Neural cell (in vitro differentiated cells): ENCODE measurements at regions not wholly inside any gene's neighbourhood (a gene's known extent, or its start where the extent isn't known, plus 50 kb on each side); places are given as distances from the start of the nearest gene placed in this dataset.

ENCODE experiments used
- H2AFZ ChIP-seq: fragments of 200-600, 300-800 bp; sonication (generic), shearing (Covaris generic); 2 replicates; pipeline ENCODE4 v1.6.0; 2014; ENCODE audit warnings: low read depth, mild to moderate bottlenecking, antibody characterized with exemption, low read length, moderate library complexity
- H3F3A ChIP-seq: fragments of 200-600 bp; shearing (Covaris generic); 2 replicates; pipeline ENCODE4 v1.6.1; 2016; ENCODE audit warnings: mild to moderate bottlenecking, moderate library complexity, mixed read lengths, antibody characterized with exemption, low read length; ENCODE audit not compliant: insufficient read depth, poor library complexity, severe bottlenecking
- H3K27ac ChIP-seq: fragments of 200-600, 300-800 bp; sonication (generic), shearing (Covaris generic); 2 replicates; pipeline ENCODE4 v1.5.1; 2014; ENCODE audit warnings: mild to moderate bottlenecking, low read length, moderate library complexity
- H3K27me3 ChIP-seq: fragments of 300-800, 200-600 bp; sonication (generic), shearing (Covaris generic); 2 replicates; pipeline ENCODE4 v1.6.0; 2014; ENCODE audit warnings: mild to moderate bottlenecking, low read depth, low read length, moderate library complexity; ENCODE audit not compliant: insufficient read depth
- H3K36me3 ChIP-seq: fragments of 300-800, 200-600 bp; sonication (generic), shearing (Covaris generic); 2 replicates; pipeline ENCODE4 v1.5.1; 2014; ENCODE audit warnings: mild to moderate bottlenecking, antibody characterized with exemption, low read length, moderate library complexity; ENCODE audit not compliant: insufficient read depth
- H3K4me2 ChIP-seq: fragments of 300-800, 200-600 bp; sonication (generic), shearing (Covaris generic); 2 replicates; pipeline ENCODE4 v1.6.0; 2014; ENCODE audit warnings: mild to moderate bottlenecking, low read length
- H3K4me3 ChIP-seq: fragments of 300-800, 200-600 bp; sonication (generic), shearing (Covaris generic); 2 replicates; pipeline ENCODE4 v1.5.1; 2014; ENCODE audit warnings: mild to moderate bottlenecking, low read length, moderate library complexity
- H3K79me2 ChIP-seq: fragments of 200-600 bp; shearing (Covaris generic); replicated peaks from 2 replicates; pipeline ENCODE4 v1.6.0; 2014; ENCODE audit warnings: mild to moderate bottlenecking, low read length, moderate library complexity; ENCODE audit not compliant: insufficient read depth
- H3K9ac ChIP-seq: fragments of 300-800, 200-600 bp; sonication (generic), shearing (Covaris generic); 2 replicates; pipeline ENCODE4 v1.6.1; 2016; ENCODE audit warnings: mild to moderate bottlenecking, low read length, mixed read lengths
- H3K9me2 ChIP-seq: fragments of 200-600 bp; shearing (Covaris generic); 2 replicates; pipeline ENCODE4 v1.6.1; 2016; ENCODE audit warnings: mild to moderate bottlenecking, low read length, mixed read lengths; ENCODE audit not compliant: insufficient read depth
- H3K9me3 ChIP-seq: fragments of 200-600, 300-800 bp; sonication (generic), shearing (Covaris generic); 2 replicates; pipeline ENCODE4 v1.6.1; 2016; ENCODE audit warnings: mild to moderate bottlenecking, mixed run types, low read length, moderate library complexity, mixed read lengths
- H4K20me1 ChIP-seq: fragments of 200-600 bp; shearing (Covaris generic); 2 replicates; pipeline ENCODE4 v1.6.1; 2016; ENCODE audit warnings: mild to moderate bottlenecking, mixed run types; ENCODE audit not compliant: insufficient read depth
- EZH2 ChIP-seq: fragments of 200-600, 300-800 bp; shearing (Covaris generic), sonication (generic); IDR thresholded peaks from 2 replicates; pipeline ENCODE4 v1.6.1; 2014; ENCODE audit warnings: antibody characterized with exemption, low read length, borderline replicate concordance, mild to moderate bottlenecking; ENCODE audit not compliant: insufficient read depth, poor library complexity, severe bottlenecking
- POLR2AphosphoS5 ChIP-seq: IDR thresholded peaks from 2 replicates; pipeline ENCODE4 v1.6.1; 2012
- RAD21 ChIP-seq: fragments of 450-650 bp; conservative IDR thresholded peaks from 2 replicates; pipeline ENCODE4 v1.6.1; 2014; ENCODE audit warnings: antibody characterized with exemption, mild to moderate bottlenecking, moderate library complexity
- TAF1 ChIP-seq: IDR thresholded peaks from 2 replicates; pipeline ENCODE4 v1.6.1; 2012; ENCODE audit warnings: low read depth
- TF ChIP-seq, protein P1 (sequence below): fragments of 450-650 bp; IDR thresholded peaks from 2 replicates; pipeline ENCODE4 v1.5.1; 2014; ENCODE audit warnings: antibody characterized with exemption, mild to moderate bottlenecking, moderate library complexity; ENCODE audit not compliant: poor library complexity, severe bottlenecking
- TF ChIP-seq, protein P2 (sequence below): IDR thresholded peaks from 2 replicates; pipeline ENCODE4 v1.6.1; 2012; ENCODE audit warnings: borderline replicate concordance

GRCh38 chr15:77552066-77552465, 80.6 kb downstream of the LINGO1 start:
- TF ChIP-seq, protein P1, sequence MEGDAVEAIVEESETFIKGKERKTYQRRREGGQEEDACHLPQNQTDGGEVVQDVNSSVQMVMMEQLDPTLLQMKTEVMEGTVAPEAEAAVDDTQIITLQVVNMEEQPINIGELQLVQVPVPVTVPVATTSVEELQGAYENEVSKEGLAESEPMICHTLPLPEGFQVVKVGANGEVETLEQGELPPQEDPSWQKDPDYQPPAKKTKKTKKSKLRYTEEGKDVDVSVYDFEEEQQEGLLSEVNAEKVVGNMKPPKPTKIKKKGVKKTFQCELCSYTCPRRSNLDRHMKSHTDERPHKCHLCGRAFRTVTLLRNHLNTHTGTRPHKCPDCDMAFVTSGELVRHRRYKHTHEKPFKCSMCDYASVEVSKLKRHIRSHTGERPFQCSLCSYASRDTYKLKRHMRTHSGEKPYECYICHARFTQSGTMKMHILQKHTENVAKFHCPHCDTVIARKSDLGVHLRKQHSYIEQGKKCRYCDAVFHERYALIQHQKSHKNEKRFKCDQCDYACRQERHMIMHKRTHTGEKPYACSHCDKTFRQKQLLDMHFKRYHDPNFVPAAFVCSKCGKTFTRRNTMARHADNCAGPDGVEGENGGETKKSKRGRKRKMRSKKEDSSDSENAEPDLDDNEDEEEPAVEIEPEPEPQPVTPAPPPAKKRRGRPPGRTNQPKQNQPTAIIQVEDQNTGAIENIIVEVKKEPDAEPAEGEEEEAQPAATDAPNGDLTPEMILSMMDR = no peak
- Histone ChIP-seq H3F3A (no peaks in the 10 kb centered on the region), H3K9ac (no peak overlapping the region)

DNA sequence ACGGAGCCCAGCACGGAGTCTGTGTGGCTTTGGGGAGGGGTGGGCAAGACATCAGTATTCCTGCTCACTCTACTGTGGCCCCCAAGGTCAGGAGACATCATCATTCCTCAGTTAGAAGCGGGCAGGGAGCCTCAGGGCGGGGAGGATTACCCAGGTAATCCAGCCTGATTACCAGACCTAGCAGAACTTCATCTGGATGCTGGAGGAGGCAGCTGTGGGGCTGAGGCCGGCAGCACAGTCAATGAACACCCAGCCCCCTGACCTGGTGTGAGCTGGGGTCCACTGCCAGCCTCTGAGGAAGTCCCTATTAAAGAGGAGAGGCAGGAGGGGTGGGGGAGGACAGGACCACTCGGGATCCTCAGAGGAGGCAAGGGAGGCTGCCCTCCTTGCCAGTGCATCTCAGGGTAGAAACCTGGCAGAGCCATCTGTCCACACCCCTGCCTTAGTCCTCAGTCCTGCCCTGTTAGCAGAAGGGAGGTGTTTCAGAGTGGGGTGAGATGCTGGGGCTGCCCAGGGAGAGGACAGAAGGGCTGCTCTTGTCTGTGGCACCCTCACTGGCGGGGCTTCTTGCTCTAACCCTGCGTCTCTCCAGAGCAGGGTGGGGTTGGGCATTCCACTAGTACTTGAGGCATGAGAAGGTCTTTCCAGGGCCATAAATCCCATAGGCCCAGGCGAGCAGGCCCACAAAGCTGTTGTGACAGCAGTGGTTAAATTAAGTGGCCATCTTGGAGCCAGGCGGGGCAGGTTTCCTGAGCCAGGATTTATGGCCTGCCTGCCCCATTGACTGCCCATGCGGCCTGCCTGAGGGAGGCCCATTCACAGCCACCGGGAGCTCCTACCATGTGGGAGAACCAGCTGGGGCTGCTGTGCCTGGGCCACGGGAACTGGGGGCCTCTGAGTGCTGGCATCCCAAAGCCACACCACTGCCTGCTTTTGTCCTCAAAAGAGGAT, 82.1 kb downstream of the LINGO1 start:
- H3K4me2 ChIP-seq = no peak overlapping the region
- TF ChIP-seq RAD21 (no peak), TAF1 (no peak), POLR2AphosphoS5 (no peak), EZH2 (no peak)
- TF ChIP-seq, protein P2, sequence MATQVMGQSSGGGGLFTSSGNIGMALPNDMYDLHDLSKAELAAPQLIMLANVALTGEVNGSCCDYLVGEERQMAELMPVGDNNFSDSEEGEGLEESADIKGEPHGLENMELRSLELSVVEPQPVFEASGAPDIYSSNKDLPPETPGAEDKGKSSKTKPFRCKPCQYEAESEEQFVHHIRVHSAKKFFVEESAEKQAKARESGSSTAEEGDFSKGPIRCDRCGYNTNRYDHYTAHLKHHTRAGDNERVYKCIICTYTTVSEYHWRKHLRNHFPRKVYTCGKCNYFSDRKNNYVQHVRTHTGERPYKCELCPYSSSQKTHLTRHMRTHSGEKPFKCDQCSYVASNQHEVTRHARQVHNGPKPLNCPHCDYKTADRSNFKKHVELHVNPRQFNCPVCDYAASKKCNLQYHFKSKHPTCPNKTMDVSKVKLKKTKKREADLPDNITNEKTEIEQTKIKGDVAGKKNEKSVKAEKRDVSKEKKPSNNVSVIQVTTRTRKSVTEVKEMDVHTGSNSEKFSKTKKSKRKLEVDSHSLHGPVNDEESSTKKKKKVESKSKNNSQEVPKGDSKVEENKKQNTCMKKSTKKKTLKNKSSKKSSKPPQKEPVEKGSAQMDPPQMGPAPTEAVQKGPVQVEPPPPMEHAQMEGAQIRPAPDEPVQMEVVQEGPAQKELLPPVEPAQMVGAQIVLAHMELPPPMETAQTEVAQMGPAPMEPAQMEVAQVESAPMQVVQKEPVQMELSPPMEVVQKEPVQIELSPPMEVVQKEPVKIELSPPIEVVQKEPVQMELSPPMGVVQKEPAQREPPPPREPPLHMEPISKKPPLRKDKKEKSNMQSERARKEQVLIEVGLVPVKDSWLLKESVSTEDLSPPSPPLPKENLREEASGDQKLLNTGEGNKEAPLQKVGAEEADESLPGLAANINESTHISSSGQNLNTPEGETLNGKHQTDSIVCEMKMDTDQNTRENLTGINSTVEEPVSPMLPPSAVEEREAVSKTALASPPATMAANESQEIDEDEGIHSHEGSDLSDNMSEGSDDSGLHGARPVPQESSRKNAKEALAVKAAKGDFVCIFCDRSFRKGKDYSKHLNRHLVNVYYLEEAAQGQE = no peak
- TF ChIP-seq, protein P1 = no peak
- H3K9ac ChIP-seq = no peak overlapping the region
- no peaks in the 10 kb centered on the region for H3K9me3 ChIP-seq
- H3K27ac ChIP-seq = no peak overlapping the region
- H3K27me3 ChIP-seq = no peaks in the 10 kb centered on the region
- H3K9me2 ChIP-seq = no peaks in the 10 kb centered on the region
- H4K20me1 ChIP-seq = no peaks in the 10 kb centered on the region
- no peak overlapping the region for H3K4me3 ChIP-seq
- H2AFZ ChIP-seq = no peak overlapping the region
- H3K36me3 ChIP-seq = no peaks in the 10 kb centered on the region
- H3K79me2 ChIP-seq = no peaks in the 10 kb centered on the region
- no peaks in the 10 kb centered on the region for H3F3A ChIP-seq

More at GRCh38 chr15:77552066-77552465, 80.6 kb downstream of the LINGO1 start:
- Histone ChIP-seq H3K4me2 (no peak overlapping the region), H3K4me3 (no peak overlapping the region), H3K27me3 (no peaks in the 10 kb centered on the region), H3K27ac (no peak overlapping the region), H3K36me3 (no peaks in the 10 kb centered on the region), H4K20me1 (no peaks in the 10 kb centered on the region), H2AFZ (no peak overlapping the region), H3K79me2 (no peaks in the 10 kb centered on the region), H3K9me3 (no peaks in the 10 kb centered on the region), H3K9me2 (no peaks in the 10 kb centered on the region)
